LNCaP clone FGC (cell line): ENCODE measurements at regions not wholly inside any gene's neighbourhood (a gene's known extent, or its start where the extent isn't known, plus 50 kb on each side); places are given as distances from the start of the nearest gene placed in this dataset.

ENCODE experiments used
- DNase-seq: peaks from one replicate; pipeline ENCODE4 v3.0.0-alpha.2; 2011; ENCODE audit warnings: low read depth
- H3K4me3 ChIP-seq: 2 replicates; pipeline ENCODE4 v1.5.1; 2011; ENCODE audit warnings: mild to moderate bottlenecking, low read depth, low read length, control low read depth
- TF ChIP-seq, protein P1 (sequence below): IDR thresholded peaks from 2 replicates; pipeline ENCODE4 v1.5.1; 2012; ENCODE audit warnings: mild to moderate bottlenecking; ENCODE audit not compliant: control insufficient read depth, insufficient read depth; ENCODE audit errors: extremely low read depth

DNA sequence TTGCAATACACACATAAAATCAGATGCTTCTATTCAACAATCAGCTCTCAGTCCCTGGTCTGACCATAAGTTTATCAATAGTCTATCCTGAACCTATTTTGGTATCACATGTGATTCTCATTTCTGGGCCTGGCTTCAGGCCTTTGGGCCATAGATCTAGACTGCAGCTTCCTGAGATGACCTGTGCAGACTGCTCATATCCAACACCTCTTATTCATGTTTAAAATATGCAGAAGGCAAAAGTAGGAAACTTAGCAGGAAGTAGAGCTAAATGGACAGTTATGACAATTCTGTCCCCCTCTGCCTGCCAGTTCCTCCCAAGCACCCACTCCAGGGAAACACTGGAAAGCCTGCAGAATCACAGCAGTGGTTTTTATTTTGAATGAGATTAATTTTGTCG lies 53.3 kb downstream of the C7orf25 start:
- no peak for DNase-seq
- no peak overlapping the region for H3K4me3 ChIP-seq
- TF ChIP-seq, protein P1, sequence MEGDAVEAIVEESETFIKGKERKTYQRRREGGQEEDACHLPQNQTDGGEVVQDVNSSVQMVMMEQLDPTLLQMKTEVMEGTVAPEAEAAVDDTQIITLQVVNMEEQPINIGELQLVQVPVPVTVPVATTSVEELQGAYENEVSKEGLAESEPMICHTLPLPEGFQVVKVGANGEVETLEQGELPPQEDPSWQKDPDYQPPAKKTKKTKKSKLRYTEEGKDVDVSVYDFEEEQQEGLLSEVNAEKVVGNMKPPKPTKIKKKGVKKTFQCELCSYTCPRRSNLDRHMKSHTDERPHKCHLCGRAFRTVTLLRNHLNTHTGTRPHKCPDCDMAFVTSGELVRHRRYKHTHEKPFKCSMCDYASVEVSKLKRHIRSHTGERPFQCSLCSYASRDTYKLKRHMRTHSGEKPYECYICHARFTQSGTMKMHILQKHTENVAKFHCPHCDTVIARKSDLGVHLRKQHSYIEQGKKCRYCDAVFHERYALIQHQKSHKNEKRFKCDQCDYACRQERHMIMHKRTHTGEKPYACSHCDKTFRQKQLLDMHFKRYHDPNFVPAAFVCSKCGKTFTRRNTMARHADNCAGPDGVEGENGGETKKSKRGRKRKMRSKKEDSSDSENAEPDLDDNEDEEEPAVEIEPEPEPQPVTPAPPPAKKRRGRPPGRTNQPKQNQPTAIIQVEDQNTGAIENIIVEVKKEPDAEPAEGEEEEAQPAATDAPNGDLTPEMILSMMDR = no peak

DNA sequence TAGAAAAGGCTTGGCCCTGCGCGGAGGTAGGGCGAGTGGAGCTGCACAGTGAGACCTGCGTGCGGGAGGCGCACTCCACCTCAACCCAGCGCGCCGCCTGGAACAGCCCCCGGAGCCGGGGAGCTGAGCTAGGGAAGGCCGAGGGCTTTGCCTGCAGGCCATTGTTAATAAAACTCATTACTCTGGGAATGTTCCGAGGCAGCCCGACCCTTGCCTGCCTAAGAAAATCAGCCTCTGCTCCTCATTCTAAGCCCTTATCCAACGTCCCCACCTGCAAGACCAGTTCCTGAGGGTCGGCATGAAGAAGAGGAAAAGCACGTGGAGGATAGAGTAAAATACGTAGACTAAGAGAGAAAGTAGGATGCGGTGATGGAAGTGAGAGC lies 55.3 kb downstream of the C7orf25 start:
- TF ChIP-seq, protein P1 = no peak
- no peak for DNase-seq
- H3K4me3 ChIP-seq = peak overlapping the region; percentile 27; the same call in 1 of the 2 replicates

DNA sequence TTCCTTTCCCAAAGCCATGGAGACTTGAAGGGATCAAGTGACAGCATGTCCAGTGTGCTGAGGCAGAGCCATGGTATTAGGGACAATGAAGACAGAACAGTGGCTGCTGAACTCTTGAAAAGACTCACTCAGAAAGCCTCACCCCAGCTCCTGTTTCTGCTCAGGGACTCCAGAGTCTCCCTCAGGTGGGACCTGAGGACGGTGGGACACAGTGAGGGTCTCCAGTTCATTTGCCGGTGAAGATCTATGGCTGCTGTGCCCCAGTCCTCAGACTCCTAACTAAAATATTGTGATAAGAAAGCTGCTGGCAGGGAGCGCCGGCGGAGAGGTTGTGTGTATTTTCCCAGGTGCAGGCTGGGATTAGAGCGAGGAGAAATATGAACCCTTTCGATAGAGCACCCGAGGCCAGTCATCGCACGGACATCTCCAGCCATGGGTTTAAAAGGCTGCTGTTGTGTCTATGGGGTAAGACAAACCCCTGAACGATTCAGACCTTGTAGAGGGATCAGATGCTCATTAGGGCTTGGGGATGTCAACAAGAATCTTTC lies 57.2 kb downstream of the C7orf25 start:
- TF ChIP-seq, protein P1 = no peak
- H3K4me3 ChIP-seq = no peak overlapping the region
- no peak for DNase-seq

DNA sequence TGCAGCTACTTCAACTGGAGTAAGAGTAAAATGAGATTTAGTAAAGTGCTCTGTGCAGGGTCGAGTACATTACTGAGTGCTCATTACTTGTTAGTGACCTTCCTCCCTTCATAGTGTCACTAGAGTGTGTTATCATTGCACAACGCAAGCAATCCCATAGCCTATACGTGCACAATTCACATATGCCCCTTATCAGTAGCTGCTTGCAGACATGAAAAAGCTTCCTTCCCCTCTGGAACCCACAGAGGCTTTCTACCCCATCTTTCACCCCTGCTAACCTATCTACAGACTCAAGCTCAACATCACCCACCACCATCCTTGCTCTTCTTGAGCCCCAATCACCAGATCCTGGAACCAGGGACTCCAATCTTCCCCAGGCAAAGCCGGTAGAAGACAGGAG lies 59.3 kb downstream of the C7orf25 start:
- TF ChIP-seq, protein P1 = no peak
- no peak for DNase-seq
- H3K4me3 ChIP-seq = no peak overlapping the region

- peak overlapping the region; percentile 34 for H3K4me3 ChIP-seq
- DNase-seq = no peak
- TF ChIP-seq, protein P1 = peak; percentile 91
Measured at GRCh38 chr7:42843205-42843800, 68.6 kb downstream of the C7orf25 start.

DNA sequence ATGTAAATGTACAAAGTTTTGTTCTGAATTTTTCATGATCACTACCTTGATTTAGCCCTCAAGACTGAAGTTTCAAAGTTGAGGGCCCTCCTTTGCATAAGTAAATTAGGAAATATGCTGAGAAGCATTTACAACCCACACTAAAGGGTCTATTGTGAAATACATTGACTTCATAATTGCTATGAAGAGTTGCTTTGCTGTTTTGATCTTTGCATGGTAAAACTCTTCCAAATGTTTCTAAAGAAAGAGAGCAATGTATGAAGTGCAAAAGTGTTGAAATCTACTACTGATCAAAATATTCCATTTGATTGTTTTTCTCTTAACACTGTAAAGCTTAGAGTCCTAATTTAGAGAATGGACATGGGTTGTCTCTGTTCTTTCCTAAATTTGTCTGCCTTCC lies 77.2 kb downstream of the C7orf25 start:
- DNase-seq = no peak
- TF ChIP-seq, protein P1 = no peak
- H3K4me3 ChIP-seq = no peak overlapping the region

DNA sequence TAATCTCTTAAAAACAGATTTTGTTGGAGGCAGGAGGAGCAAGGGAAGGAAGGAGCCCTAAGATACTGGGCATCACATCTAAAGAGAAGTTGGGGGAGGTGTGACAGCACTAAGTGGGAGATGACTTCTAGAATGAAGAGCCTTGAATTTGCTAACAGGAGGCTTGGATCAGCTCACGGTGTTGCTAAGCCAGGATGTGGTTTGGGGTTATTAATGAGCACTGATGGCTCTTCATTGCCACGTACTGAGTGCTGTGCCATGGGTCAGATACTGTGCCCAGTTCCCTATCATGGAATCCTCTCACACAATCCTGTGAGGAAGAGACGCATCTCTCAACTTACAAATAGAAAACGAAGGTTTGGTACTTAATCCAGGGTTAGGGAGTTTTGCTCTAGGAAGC lies 78.5 kb downstream of the C7orf25 start:
- TF ChIP-seq, protein P1 = no peak
- H3K4me3 ChIP-seq = no peak overlapping the region
- no peak for DNase-seq
